ENCODE measurements at regions not wholly inside any gene's neighbourhood (a gene's known extent, or its start where the extent isn't known, plus 50 kb on each side); places are given as distances from the start of the nearest gene placed in this dataset.

GRCh38 chr4:44845309-44845708 lies 119.0 kb upstream of the GNPDA2 start:
- Histone ChIP-seq H3K36me3 (no peaks in the 10 kb centered on the region), H3K4me3 (no peak overlapping the region), H3K27me3 (no peaks in the 10 kb centered on the region), H3K27ac (no peak overlapping the region), H3K9me3 (no peaks in the 10 kb centered on the region), H3K4me1 (no peaks in the 10 kb centered on the region)
- TF ChIP-seq CTCF (IDR thresholded peaks at IDR 0.05) = no peak
- no peak for ATAC-seq
- intact Hi-C loops (cut with DNase I) = no loop called here
- no peak for DNase-seq

GRCh38 chr4:44842531-44842930 lies 116.2 kb upstream of the GNPDA2 start:
- TF ChIP-seq CTCF (IDR thresholded peaks at IDR 0.05) = no peak
- DNase-seq (no peak), ATAC-seq (no peak)
- intact Hi-C loops (cut with DNase I) = no loop called here
- no peaks in the 10 kb centered on the region for H3K27me3 ChIP-seq
- no peaks in the 10 kb centered on the region for H3K36me3 ChIP-seq
- no peaks in the 10 kb centered on the region for H3K4me1 ChIP-seq
- H3K27ac ChIP-seq = no peak overlapping the region
- H3K9me3 ChIP-seq = no peaks in the 10 kb centered on the region
- no peak overlapping the region for H3K4me3 ChIP-seq

- no peaks in the 10 kb centered on the region for H3K36me3 ChIP-seq
- intact Hi-C loops (cut with DNase I) = no loop called here
- no peak for DNase-seq
- no peak for TF ChIP-seq CTCF (IDR thresholded peaks at IDR 0.05)
- no peaks in the 10 kb centered on the region for H3K4me1 ChIP-seq
- H3K27ac ChIP-seq = no peak overlapping the region
- no peak for ATAC-seq
- H3K27me3 ChIP-seq = no peaks in the 10 kb centered on the region
- H3K4me3 ChIP-seq = no peak overlapping the region
- H3K9me3 ChIP-seq = no peaks in the 10 kb centered on the region
Observed at GRCh38 chr4:44817930-44818329, 91.6 kb upstream of the GNPDA2 start.

GRCh38 chr4:44806071-44806470 lies 79.7 kb upstream of the GNPDA2 start:
- no peak for ATAC-seq
- intact Hi-C loops (cut with DNase I) = no loop called here
- Histone ChIP-seq H3K4me1 (no peaks in the 10 kb centered on the region), H3K36me3 (no peaks in the 10 kb centered on the region), H3K27ac (no peak overlapping the region), H3K27me3 (no peaks in the 10 kb centered on the region), H3K9me3 (no peaks in the 10 kb centered on the region), H3K4me3 (no peak overlapping the region)
- no peak for DNase-seq
- no peak for TF ChIP-seq CTCF (IDR thresholded peaks at IDR 0.05)

- Histone ChIP-seq H3K27me3 (no peaks in the 10 kb centered on the region), H3K4me3 (no peak overlapping the region), H3K36me3 (no peaks in the 10 kb centered on the region), H3K4me1 (no peaks in the 10 kb centered on the region), H3K9me3 (no peaks in the 10 kb centered on the region), H3K27ac (no peak overlapping the region)
- intact Hi-C loops (cut with DNase I) = no loop called here
- no peak for TF ChIP-seq CTCF (IDR thresholded peaks at IDR 0.05)
- ATAC-seq (no peak), DNase-seq (no peak)
Observed at GRCh38 chr4:44804301-44804700, 77.9 kb upstream of the GNPDA2 start.

- H3K27ac ChIP-seq = no peak overlapping the region
- no peaks in the 10 kb centered on the region for H3K4me1 ChIP-seq
- H3K4me3 ChIP-seq = no peak overlapping the region
- DNase-seq = no peak
- intact Hi-C loops (cut with DNase I) = no loop called here
- H3K9me3 ChIP-seq = no peaks in the 10 kb centered on the region
- TF ChIP-seq CTCF (IDR thresholded peaks at IDR 0.05) = no peak
- no peak for ATAC-seq
- H3K36me3 ChIP-seq = no peaks in the 10 kb centered on the region
- no peaks in the 10 kb centered on the region for H3K27me3 ChIP-seq
Observed at GRCh38 chr4:44801384-44801783, 75.0 kb upstream of the GNPDA2 start.

All from upper lobe of right lung (tissue), 1 donor.